Astrocyte of the cerebellum (primary cell): ENCODE measurements at regions not wholly inside any gene's neighbourhood (a gene's known extent, or its start where the extent isn't known, plus 50 kb on each side); places are given as distances from the start of the nearest gene placed in this dataset.
"Not testable (repeated sequence)": the region's sequence is repeated elsewhere in the genome, so short reads cannot be mapped to it uniquely, and the experiment has no call there.

Experiments
- DNase-seq: peaks from one replicate; pipeline ENCODE4 v3.0.0-alpha.2; 2011; ENCODE audit warnings: low read depth
- H3K4me3 ChIP-seq: 2 replicates; pipeline ENCODE4 v1.5.1; 2011; ENCODE audit warnings: mild to moderate bottlenecking, low read depth, low read length, moderate library complexity
- in situ Hi-C: cut with HindIII; loops from 2 replicates; pipeline ENCODE4 v1.10.0; 2017; ENCODE audit warnings: low sequenced_read_pairs
- TF ChIP-seq, protein P1 (sequence below): IDR thresholded peaks from 2 replicates; pipeline ENCODE4 v1.5.1; 2012; ENCODE audit warnings: low read length, low read depth, moderate library complexity, mild to moderate bottlenecking; ENCODE audit errors: missing control alignments

DNA sequence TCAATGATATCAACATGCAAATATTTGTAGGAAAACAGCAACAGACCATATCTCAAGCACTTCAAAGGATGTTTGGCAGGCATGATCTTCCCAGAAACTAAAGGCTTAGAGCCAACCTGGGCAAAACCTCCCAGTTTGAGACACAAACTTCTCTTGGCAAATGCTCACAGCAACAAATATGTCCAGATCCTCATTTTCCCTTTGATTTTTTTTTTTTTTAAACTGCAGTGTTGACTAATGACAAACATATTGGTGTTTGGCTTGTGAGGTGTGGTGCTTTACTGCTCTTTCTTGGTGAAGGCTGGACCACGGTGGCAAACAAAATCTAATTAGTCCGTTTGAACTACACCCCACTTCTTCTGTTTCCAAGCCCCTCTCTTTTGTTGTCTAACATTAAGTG lies 87.2 kb downstream of the EBLN2 start:
- in situ Hi-C loops, result no loop called here
- no peak for DNase-seq
- H3K4me3 ChIP-seq, result no peak overlapping the region
- TF ChIP-seq, protein P1, sequence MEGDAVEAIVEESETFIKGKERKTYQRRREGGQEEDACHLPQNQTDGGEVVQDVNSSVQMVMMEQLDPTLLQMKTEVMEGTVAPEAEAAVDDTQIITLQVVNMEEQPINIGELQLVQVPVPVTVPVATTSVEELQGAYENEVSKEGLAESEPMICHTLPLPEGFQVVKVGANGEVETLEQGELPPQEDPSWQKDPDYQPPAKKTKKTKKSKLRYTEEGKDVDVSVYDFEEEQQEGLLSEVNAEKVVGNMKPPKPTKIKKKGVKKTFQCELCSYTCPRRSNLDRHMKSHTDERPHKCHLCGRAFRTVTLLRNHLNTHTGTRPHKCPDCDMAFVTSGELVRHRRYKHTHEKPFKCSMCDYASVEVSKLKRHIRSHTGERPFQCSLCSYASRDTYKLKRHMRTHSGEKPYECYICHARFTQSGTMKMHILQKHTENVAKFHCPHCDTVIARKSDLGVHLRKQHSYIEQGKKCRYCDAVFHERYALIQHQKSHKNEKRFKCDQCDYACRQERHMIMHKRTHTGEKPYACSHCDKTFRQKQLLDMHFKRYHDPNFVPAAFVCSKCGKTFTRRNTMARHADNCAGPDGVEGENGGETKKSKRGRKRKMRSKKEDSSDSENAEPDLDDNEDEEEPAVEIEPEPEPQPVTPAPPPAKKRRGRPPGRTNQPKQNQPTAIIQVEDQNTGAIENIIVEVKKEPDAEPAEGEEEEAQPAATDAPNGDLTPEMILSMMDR, result no peak

DNA sequence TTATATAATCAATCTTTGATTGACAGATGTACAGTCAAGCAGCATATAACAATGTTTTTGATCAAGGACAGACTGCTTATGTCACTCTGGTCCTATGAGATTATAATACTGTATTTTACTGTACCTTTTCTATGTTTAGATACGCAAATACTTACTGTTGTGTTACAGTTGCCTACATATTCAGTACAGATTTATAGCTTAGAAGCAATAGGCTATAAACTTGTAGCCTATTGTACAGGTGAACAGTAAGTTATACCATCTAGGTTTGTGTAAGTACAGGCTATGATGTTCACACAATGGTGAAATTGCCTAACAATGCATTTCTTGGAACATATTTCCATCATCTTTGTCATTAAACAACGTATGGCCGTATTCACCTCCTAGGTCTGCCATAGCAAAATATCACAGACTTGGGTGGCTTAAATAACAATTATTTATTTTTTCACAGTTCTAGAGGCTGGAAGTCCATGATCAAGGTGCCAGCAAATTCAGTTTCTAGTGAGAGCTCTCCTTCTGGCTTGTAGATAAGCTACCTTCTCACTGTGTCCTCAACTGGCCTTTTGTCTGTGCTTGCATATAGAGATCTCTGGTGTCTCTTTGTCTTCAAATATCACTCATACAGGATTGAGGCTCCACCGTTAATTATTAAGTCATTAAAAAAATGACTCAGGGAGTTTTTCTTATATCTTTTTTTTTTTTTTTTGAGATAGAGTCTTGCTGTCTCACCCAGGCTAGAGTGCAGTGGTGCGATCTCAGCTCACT lies 89.1 kb downstream of the EBLN2 start:
- in situ Hi-C loops, result no loop called here
- TF ChIP-seq, protein P1, result no peak
- DNase-seq, result no peak
- no peak overlapping the region for H3K4me3 ChIP-seq

DNA sequence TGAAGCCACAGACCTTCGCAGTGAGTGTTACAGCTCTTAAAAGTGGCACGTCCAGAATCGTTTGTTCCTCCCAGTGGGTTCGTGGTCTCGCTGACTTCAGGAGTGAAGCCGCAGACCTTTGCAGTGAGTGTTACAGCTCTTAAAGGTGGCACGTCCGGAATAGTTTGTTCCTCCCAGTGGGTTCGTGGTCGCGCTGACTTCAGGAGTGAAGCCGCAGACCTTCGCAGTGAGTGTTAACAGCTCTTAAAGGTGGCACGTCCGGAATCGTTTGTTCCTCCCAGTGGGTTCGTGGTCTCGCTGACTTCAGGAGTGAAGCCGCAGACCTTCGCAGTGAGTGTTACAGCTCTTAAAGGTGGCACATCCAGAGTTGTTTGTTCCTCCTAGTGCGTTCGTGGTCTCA lies 91.1 kb downstream of the EBLN2 start:
- H3K4me3 ChIP-seq, in situ Hi-C loops, DNase-seq: not testable (repeated sequence)

DNA sequence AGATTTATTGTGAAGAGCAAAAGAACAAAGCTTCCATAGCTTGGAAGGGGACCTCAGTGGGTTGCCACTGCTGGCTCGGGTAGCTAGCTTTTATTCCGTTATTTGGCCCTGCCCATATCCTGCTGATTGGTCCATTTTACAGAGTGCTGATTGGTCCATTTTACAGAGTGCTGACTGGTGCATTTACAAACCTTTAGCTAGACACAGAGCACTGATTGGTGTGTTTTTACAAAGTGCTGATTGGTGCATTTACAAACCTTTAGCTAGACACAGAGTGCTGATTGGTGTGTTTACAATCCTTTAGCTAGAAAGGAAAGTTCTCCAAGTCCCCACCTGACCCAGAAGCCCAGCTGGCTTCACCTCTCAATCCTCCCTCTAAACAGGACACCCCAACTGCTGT lies 91.6 kb downstream of the EBLN2 start:
- DNase-seq, in situ Hi-C loops, H3K4me3 ChIP-seq: not testable (repeated sequence)

DNA sequence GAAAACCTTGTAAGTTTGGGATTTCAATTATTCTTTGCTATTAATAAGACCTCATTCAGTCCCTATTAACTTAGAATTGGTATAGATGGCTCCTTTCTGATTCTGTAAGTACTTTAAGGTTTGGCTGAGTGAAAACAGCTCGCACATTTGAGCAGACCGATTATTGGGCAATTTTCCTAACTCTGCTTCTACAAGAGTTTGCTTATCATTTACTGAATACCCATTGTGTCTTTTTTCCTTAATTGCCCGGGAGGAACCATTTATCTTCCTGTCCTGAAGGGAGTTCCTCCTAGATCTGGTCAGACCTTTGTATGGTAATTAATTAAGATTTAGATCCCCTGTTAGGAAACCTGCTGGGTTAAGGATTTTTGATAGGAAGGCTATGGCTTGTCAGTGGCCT lies 92.8 kb downstream of the EBLN2 start:
- in situ Hi-C loops, H3K4me3 ChIP-seq, DNase-seq: not testable (repeated sequence)

DNA sequence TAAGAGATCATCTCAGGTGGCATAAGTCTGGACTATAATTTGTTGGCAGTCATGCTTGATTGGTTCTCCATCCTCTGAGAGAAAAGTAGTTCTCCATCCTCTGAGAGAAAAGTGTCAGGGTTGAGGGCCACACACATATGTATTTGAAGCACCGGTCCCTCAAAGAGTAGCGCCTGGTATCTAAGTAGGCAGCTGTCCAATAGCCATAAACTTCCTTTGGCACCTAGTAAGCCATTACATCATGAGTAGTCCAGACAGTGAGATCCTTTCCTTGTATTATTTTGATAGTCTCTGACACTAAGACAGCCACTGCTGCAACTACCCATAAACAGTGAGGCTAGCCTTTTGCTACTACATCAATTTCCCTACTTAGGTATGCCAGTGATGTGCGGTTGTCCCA lies 94.0 kb downstream of the EBLN2 start:
- in situ Hi-C loops, H3K4me3 ChIP-seq, DNase-seq: not testable (repeated sequence)

DNA sequence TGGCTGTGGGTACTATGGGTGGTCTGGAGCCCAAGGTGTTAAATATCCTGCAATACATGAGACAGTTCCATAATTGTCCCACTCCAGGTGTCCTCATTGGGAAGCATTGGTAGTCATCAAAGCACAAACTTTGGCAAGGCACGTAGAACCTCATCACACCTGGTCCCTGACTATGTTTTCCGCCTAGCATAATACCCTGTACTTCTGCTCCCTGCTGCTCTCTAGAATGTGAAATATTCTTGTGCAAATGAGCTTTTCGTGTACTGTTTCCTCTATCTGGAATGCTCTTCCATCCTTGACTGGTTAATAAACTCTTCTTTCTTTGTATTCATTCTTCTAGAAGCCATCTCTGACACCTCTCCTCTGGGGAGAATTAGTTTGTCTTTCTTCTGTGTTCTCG lies 103.2 kb downstream of the EBLN2 start:
- TF ChIP-seq, protein P1, result no peak
- in situ Hi-C loops, result no loop called here

DNA sequence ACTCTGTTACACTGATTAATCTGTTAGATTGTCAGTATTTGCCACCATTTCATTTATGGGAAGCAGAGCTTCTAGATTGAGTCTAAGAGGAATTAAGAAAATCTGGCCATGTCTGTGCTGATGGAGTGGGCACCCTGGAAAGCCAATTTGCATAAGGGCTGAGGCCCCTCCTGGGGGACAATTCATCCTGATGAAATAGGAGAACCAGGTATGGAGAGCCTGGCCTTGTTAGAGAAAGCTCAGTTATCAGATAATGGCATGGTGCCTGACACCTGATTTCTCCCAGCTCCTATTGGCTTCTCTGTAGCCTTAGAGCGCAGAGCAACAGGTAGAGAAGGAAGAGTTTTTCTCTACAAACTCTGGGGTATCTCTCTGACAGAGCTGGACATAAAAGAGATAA lies 114.2 kb downstream of the EBLN2 start:
- no peak overlapping the region for H3K4me3 ChIP-seq
- in situ Hi-C loops, result no loop called here
- TF ChIP-seq, protein P1, result no peak
- DNase-seq, result no peak

More for the DNA sequence above, 103.2 kb downstream of the EBLN2 start:
- no peak overlapping the region for H3K4me3 ChIP-seq
- no peak for DNase-seq

DNA sequence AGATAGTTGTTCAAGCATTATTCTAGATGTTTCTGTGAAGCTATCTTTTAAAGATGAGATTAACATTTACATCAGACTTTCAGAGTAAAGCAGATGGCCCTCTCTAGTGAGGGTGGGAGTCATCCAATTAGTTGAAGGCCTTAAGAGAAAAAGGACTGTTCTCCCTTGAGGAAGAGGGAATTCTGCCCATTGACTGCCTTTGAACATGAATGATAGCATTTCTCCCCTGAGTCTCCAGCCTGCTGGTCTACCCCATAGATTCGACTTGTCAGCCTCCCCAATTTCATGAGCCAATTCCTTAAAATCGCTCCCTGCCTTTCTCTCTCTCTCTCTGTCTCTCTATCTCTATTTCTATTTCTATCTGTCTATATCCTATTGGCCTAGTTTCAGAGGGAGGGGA lies 115.5 kb downstream of the EBLN2 start:
- in situ Hi-C loops, result no loop called here

More for the DNA sequence above, 115.5 kb downstream of the EBLN2 start:
- no peak for DNase-seq
- no peak overlapping the region for H3K4me3 ChIP-seq
- TF ChIP-seq, protein P1, result no peak
